HepG2 (cell line): ENCODE measurements at regions not wholly inside any gene's neighbourhood (a gene's known extent, or its start where the extent isn't known, plus 50 kb on each side); places are given as distances from the start of the nearest gene placed in this dataset.

Experiments used
- ATAC-seq: fragments of 200-7000 bp; cut with Tn5 transposase; 3 replicates; pipeline ENCODE4 v1.9.1; 2020; ENCODE audit warnings: mild to moderate bottlenecking, moderate library complexity
- BruUV-seq: library from RNA; stranded (reverse); fragments of 400-500 nt; replicated peaks from 2 replicates; lab custom pipeline; 2021; lab: Mats Ljungman, UMichigan
- CTCF ChIA-PET: fragments of 300-600 bp; formaldehyde crosslinking; extraction: SDS; loops from one replicate; lab custom pipeline; 2021; ENCODE audit warnings: low total read pairs, inconsistent platforms, low intra/inter-chr PET ratio; lab: Yijun Ruan, JAX
- POLR2A ChIA-PET: fragments of 350-600 bp; sonication (Branson Sonifier 250); formaldehyde crosslinking; loops from one replicate; lab custom pipeline; 2020; ENCODE audit warnings: antibody characterized with exemption, inconsistent platforms; lab: Yijun Ruan, JAX
- DNase-seq: peaks from one replicate; pipeline ENCODE4 v3.0.0-alpha.2; 2015; ENCODE audit warnings: low spot score
- FAIRE-seq: peaks from 3 replicates; lab custom pipeline; 2011; peaks lifted over from hg19 to GRCh38; lab: Jason Lieb, UNC
- H2AFZ ChIP-seq: one replicate; pipeline ENCODE4 v1.6.1; 2011; ENCODE audit warnings: low read length, inconsistent platforms
- H3K27ac ChIP-seq: fragments of 300-600 bp; 3 replicates; pipeline ENCODE4 v1.8.0; 2011; ENCODE audit warnings: mixed run types, mild to moderate bottlenecking, mixed read lengths, low read length, inconsistent platforms; ENCODE audit not compliant: insufficient read depth; ENCODE audit errors: extremely low read length
- H3K27me3 ChIP-seq, 2 experiments: fragments of 200-600 bp in 1 of 2; 2 replicates in 1 of 2; 3 replicates in 1 of 2; pipeline versions ENCODE4 v1.6.0 to v1.8.0; 2011; ENCODE audit warnings: low read length in 2 of 2, mild to moderate bottlenecking in 2 of 2, moderate library complexity in 2 of 2, inconsistent platforms in 1 of 2; ENCODE audit not compliant: insufficient read depth in 2 of 2, control insufficient read depth in 1 of 2
- H3K36me3 ChIP-seq, 2 experiments: fragments of 200-600 bp in 1 of 2; replicated peaks in 1 of 2; 2 replicates in 1 of 2; 3 replicates in 1 of 2; pipeline versions ENCODE4 v1.5.1 to v1.8.0; 2011; ENCODE audit warnings: low read length in 2 of 2, inconsistent platforms in 1 of 2; ENCODE audit not compliant: insufficient read depth in 2 of 2, control insufficient read depth in 1 of 2
- H3K4me1 ChIP-seq: 2 replicates; pipeline ENCODE4 v1.5.1; 2012; ENCODE audit warnings: low read length, inconsistent platforms; ENCODE audit not compliant: insufficient read depth
- H3K4me2 ChIP-seq: 2 replicates; pipeline ENCODE4 v1.6.0; 2011; ENCODE audit warnings: low read depth, low read length, inconsistent platforms
- H3K4me3 ChIP-seq, 3 experiments: fragments of 200-600 bp in 1 of 3; sonication (generic), shearing (Covaris generic) in 1 of 3; replicated peaks in 1 of 3; 2 replicates each; pipeline ENCODE4 v1.5.1; 2011 to 2016; ENCODE audit warnings: low read length in 3 of 3, inconsistent platforms in 2 of 3, low read depth in 2 of 3, mild to moderate bottlenecking in 2 of 3, control low read depth in 1 of 3, mixed read lengths in 1 of 3; ENCODE audit not compliant: insufficient read depth in 1 of 3
- H3K79me2 ChIP-seq: one replicate; pipeline ENCODE4 v1.6.1; 2011; ENCODE audit warnings: low read length, inconsistent platforms; ENCODE audit not compliant: insufficient read depth
- H3K9ac ChIP-seq: 2 replicates; pipeline ENCODE4 v1.6.0; 2011; ENCODE audit warnings: mild to moderate bottlenecking, low read depth, low read length, inconsistent platforms; ENCODE audit not compliant: insufficient read depth
- H3K9me3 ChIP-seq: 2 replicates; pipeline ENCODE4 v1.5.1; 2012; ENCODE audit warnings: mild to moderate bottlenecking, low read length
- H4K20me1 ChIP-seq: 2 replicates; pipeline ENCODE4 v1.6.0; 2011; ENCODE audit warnings: inconsistent platforms, mild to moderate bottlenecking, low read length, moderate library complexity; ENCODE audit not compliant: insufficient read depth
- ATRX ChIP-seq: sonication (generic); formaldehyde crosslinking; IDR thresholded peaks from 2 replicates; pipeline ENCODE4 v1.4.0; 2020; ENCODE audit warnings: missing genetic modification reagents, borderline replicate concordance
- JUND ChIP-seq: sonication (generic); formaldehyde crosslinking; IDR thresholded peaks from 2 replicates; pipeline ENCODE4 v1.8.0; 2022; ENCODE audit warnings: mild to moderate bottlenecking, missing genetic modification reagents
- KLF16 ChIP-seq, 2 experiments: sonication (generic) in 1 of 2; formaldehyde crosslinking in 1 of 2; IDR thresholded peaks; 2 replicates each; pipeline versions ENCODE4 v1.6.1 to v1.8.0; 2016 to 2023; ENCODE audit warnings: missing genetic modification reagents in 2 of 2, missing compliant biosample characterization in 1 of 2
- SP2 ChIP-seq: sonication (generic); formaldehyde crosslinking; IDR thresholded peaks from 2 replicates; pipeline ENCODE4 v1.5.1; 2020; ENCODE audit warnings: mild to moderate bottlenecking, missing genetic modification reagents
- SRF ChIP-seq: IDR thresholded peaks from 2 replicates; pipeline ENCODE4 v1.6.1; 2011; ENCODE audit warnings: mild to moderate bottlenecking, low read depth, low read length, moderate library complexity
- TOE1 ChIP-seq: sonication (generic); formaldehyde crosslinking; IDR thresholded peaks from 2 replicates; pipeline ENCODE4 v1.4.0; 2020; ENCODE audit warnings: mild to moderate bottlenecking, missing genetic modification reagents
- ZNF263 ChIP-seq: sonication (generic); formaldehyde crosslinking; IDR thresholded peaks from 2 replicates; pipeline ENCODE4 v1.4.0; 2020; ENCODE audit warnings: missing genetic modification reagents
- ZNF678 ChIP-seq: sonication (generic); formaldehyde crosslinking; IDR thresholded peaks from 2 replicates; pipeline ENCODE4 v1.4.0; 2020; ENCODE audit warnings: mild to moderate bottlenecking, missing genetic modification reagents
- ZNF772 ChIP-seq: sonication (generic); formaldehyde crosslinking; IDR thresholded peaks from 2 replicates; pipeline ENCODE4 v1.5.0; 2020; ENCODE audit warnings: mild to moderate bottlenecking, missing genetic modification reagents
- in situ Hi-C: cut with HindIII; loops from 2 replicates; pipeline ENCODE4 v1.10.0; 2017; ENCODE audit warnings: low pct_unique_long_range_greater_than_20kb; ENCODE audit not compliant: extremely low pct_ligation_motif_present
- intact Hi-C: fragments of 100-400 bp; cut with micrococcal nuclease; formaldehyde crosslinking; loops from one replicate; pipeline ENCODE4 v1.10.0; 2022; ENCODE audit not compliant: unreplicated experiment
- TF ChIP-seq, protein P1 (sequence below): sonication (generic); formaldehyde crosslinking; IDR thresholded peaks from 2 replicates; pipeline ENCODE4 v1.5.0; 2020; ENCODE audit warnings: missing genetic modification reagents
- TF ChIP-seq, protein P2 (sequence below): sonication (generic); formaldehyde crosslinking; IDR thresholded peaks from 2 replicates; pipeline ENCODE4 v1.4.0; 2020; ENCODE audit warnings: missing genetic modification reagents
- TF ChIP-seq, protein P3 (sequence below): sonication (generic); formaldehyde crosslinking; conservative IDR thresholded peaks from 2 replicates; pipeline ENCODE4 v1.5.0; 2020; ENCODE audit warnings: missing genetic modification reagents

DNA sequence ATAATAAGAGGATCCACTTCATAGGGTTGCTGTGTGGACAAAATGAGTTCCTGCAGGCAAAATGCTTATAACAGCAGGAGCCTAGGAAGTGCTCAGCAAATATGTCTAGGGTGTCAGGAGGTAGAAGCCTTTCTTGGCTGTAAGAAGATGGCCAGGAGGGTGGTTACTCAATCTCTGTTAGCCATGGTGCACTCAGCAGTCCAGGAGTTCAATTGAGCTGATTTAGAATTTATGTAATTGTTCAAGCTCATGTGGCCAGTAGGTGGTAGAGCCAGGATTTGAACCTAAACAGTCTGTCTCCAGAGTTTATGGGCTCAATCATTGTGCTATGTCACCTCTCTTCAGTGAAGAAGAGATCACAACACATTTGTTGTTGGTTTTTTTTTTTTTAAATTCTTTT lies 381.2 kb downstream of the KIF4B start:
- H4K20me1 ChIP-seq = no peaks in the 10 kb centered on the region
- H3K27ac ChIP-seq = no peak overlapping the region
- intact Hi-C loops (no loop called here), in situ Hi-C loops (no loop called here)
- ChIA-PET CTCF (no interaction called here), POLR2A (no interaction called here)
- no peak for TF ChIP-seq ZNF772 (CRISPR knock-in tag)
- TF ChIP-seq, protein P1, sequence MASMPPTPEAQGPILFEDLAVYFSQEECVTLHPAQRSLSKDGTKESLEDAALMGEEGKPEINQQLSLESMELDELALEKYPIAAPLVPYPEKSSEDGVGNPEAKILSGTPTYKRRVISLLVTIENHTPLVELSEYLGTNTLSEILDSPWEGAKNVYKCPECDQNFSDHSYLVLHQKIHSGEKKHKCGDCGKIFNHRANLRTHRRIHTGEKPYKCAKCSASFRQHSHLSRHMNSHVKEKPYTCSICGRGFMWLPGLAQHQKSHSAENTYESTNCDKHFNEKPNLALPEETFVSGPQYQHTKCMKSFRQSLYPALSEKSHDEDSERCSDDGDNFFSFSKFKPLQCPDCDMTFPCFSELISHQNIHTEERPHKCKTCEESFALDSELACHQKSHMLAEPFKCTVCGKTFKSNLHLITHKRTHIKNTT = no peak
- no peak for TF ChIP-seq SRF
- TF ChIP-seq SP2 (CRISPR knock-in tag) = no peak
- TF ChIP-seq, protein P2, sequence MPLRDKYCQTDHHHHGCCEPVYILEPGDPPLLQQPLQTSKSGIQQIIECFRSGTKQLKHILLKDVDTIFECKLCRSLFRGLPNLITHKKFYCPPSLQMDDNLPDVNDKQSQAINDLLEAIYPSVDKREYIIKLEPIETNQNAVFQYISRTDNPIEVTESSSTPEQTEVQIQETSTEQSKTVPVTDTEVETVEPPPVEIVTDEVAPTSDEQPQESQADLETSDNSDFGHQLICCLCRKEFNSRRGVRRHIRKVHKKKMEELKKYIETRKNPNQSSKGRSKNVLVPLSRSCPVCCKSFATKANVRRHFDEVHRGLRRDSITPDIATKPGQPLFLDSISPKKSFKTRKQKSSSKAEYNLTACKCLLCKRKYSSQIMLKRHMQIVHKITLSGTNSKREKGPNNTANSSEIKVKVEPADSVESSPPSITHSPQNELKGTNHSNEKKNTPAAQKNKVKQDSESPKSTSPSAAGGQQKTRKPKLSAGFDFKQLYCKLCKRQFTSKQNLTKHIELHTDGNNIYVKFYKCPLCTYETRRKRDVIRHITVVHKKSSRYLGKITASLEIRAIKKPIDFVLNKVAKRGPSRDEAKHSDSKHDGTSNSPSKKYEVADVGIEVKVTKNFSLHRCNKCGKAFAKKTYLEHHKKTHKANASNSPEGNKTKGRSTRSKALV (CRISPR knock-in tag) = no peak
- no peak for TF ChIP-seq ATRX (CRISPR knock-in tag)
- no peak for TF ChIP-seq TOE1 (CRISPR knock-in tag)
- TF ChIP-seq, protein P3, sequence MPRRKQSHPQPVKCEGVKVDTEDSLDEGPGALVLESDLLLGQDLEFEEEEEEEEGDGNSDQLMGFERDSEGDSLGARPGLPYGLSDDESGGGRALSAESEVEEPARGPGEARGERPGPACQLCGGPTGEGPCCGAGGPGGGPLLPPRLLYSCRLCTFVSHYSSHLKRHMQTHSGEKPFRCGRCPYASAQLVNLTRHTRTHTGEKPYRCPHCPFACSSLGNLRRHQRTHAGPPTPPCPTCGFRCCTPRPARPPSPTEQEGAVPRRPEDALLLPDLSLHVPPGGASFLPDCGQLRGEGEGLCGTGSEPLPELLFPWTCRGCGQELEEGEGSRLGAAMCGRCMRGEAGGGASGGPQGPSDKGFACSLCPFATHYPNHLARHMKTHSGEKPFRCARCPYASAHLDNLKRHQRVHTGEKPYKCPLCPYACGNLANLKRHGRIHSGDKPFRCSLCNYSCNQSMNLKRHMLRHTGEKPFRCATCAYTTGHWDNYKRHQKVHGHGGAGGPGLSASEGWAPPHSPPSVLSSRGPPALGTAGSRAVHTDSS (CRISPR knock-in tag) = no peak
- TF ChIP-seq JUND = no peak
- TF ChIP-seq KLF16 (CRISPR knock-in tag; IDR thresholded peaks at IDR 0.05) = no peak
- TF ChIP-seq ZNF678 = no peak
- no peak for TF ChIP-seq ZNF263 (CRISPR knock-in tag)
- FAIRE-seq (no peak), DNase-seq (no peak), ATAC-seq (no peak)
- no TSS peak for BruUV-seq
- H3K36me3 ChIP-seq = no peaks in the 10 kb centered on the region
- no peak overlapping the region for H3K4me3 ChIP-seq
- H3K4me1 ChIP-seq = no peaks in the 10 kb centered on the region
- H2AFZ ChIP-seq = no peak overlapping the region
- H3K79me2 ChIP-seq = no peaks in the 10 kb centered on the region
- H3K9ac ChIP-seq = no peak overlapping the region
- H3K27me3 ChIP-seq = no peaks in the 10 kb centered on the region
- H3K4me2 ChIP-seq = no peak overlapping the region
- H3K9me3 ChIP-seq = no peaks in the 10 kb centered on the region
